ENCODE measurements at regions not wholly inside any gene's neighbourhood (a gene's known extent, or its start where the extent isn't known, plus 50 kb on each side); places are given as distances from the start of the nearest gene placed in this dataset.
"Not testable (repeated sequence)": the region's sequence is repeated elsewhere in the genome, so short reads cannot be mapped to it uniquely, and the experiment has no call there.

GRCh38 chr4:150026987-150027386 lies 51.3 kb upstream of the DCLK2 start:
- not testable (repeated sequence) for DNase-seq (ENCODE audit: low read depth in 2 of 2)

All from stimulated activated CD8-positive, alpha-beta memory T cell treated with anti-CD3 and anti-CD28 coated beads, Interleukin-7, amount 100 ng/mL, for 4 hours (primary cell).